Activated T-helper 1 cell treated with anti-CD3 and anti-CD28 coated beads, Interleukin-12 subunit alpha, Interleukin-12 subunit beta, Interleukin-2, Interleukin-4 antibody, amounts not matched to agents 30 ng/mL and 10 ng/mL and 1 ng/mL, durations not matched to agents 14 hours and 24 hours and 36 hours (primary cell): ENCODE measurements at regions not wholly inside any gene's neighbourhood (a gene's known extent, or its start where the extent isn't known, plus 50 kb on each side); places are given as distances from the start of the nearest gene placed in this dataset.

Experiments used
- DNase-seq: peaks from one replicate; pipeline ENCODE4 v3.0.0; 2021; ENCODE audit warnings: low spot score
- H3K27ac Mint-ChIP-seq: one replicate; pipeline ENCODE4 v1.8.0; 2021; ENCODE audit warnings: mild to moderate bottlenecking, mixed read lengths
- H3K27me3 Mint-ChIP-seq: one replicate; pipeline ENCODE4 v1.8.0; 2022; ENCODE audit warnings: mild to moderate bottlenecking, moderate library complexity, mixed read lengths; ENCODE audit not compliant: insufficient read depth
- H3K36me3 Mint-ChIP-seq: one replicate; pipeline ENCODE4 v1.8.0; 2021; ENCODE audit warnings: low read depth, mixed read lengths
- H3K4me1 Mint-ChIP-seq: one replicate; pipeline ENCODE4 v1.8.0; 2021; ENCODE audit warnings: low read depth, mixed read lengths
- H3K4me3 Mint-ChIP-seq: one replicate; pipeline ENCODE4 v1.8.0; 2021; ENCODE audit warnings: mild to moderate bottlenecking, moderate library complexity, mixed read lengths
- H3K9me3 Mint-ChIP-seq: one replicate; pipeline ENCODE4 v1.8.0; 2021; ENCODE audit warnings: mixed read lengths
- intact Hi-C: fragments of 100-400 bp; cut with micrococcal nuclease; formaldehyde crosslinking; loops from one replicate; pipeline ENCODE4 v1.15.1; 2024

- no peak for DNase-seq
- Mint-ChIP-seq H3K27ac (no peak overlapping the region), H3K4me3 (no peak overlapping the region), H3K27me3 (peaks cover 2% of the 10 kb centered on the region), H3K36me3 (no peaks in the 10 kb centered on the region), H3K9me3 (peaks cover 6% of the 10 kb centered on the region), H3K4me1 (no peaks in the 10 kb centered on the region)
- intact Hi-C loops, result no loop called here
Observed at GRCh38 chr20:63058696-63059335, 52.1 kb upstream of the BHLHE23 start.

GRCh38 chr20:63057171-63058117 is 50.7 kb upstream of the BHLHE23 start:
- no peaks in the 10 kb centered on the region for H3K27me3 Mint-ChIP-seq
- no peak for DNase-seq
- H3K36me3 Mint-ChIP-seq, result no peaks in the 10 kb centered on the region
- H3K27ac Mint-ChIP-seq, result no peak overlapping the region
- H3K4me1 Mint-ChIP-seq, result no peaks in the 10 kb centered on the region
- H3K4me3 Mint-ChIP-seq, result no peak overlapping the region
- H3K9me3 Mint-ChIP-seq, result peaks cover 6% of the 10 kb centered on the region
- intact Hi-C loops, result no loop called here

DNA sequence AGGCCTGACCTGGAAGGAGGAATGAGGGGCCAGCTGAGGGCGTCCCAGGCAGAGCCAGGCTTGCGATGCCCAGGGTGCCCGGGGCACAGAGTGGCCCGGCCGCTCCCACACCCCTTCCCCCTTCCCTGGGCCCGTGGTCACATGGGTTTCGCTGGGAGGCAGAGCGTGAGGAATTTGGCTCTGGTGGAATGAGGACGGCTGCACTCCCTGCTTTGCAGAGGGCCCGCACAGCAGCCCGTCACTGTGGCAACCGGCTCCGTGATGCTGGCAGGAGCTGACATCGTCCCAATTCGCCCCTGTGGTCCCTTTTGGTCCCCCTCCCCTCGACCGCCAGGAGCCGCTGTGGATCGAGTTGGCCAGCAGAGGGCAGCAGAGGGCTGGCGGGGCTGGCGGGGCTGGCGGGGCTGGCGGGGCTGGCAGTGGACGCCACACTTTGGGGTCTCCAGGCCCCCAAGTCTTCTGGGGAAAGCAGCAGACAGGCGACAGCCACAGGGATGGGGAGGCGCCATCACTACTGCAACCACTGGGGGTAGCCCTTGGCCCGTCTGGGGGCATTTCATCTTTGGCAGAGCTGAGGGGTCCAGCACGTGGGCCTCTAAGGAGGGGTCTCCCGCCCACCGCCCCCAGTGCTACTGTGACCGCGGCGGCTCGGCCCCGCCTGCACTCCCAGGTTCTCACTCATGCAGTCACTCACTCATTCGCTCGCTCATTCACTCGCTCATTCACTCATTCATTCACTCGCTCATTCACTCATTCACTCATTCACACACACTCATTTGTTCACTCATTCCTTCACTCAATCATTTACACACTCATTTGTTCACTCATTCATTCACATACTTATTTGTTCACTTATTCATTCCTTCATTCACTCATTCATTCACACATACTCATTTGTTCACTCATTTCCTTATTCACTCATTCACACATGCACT is 49.7 kb upstream of the BHLHE23 start:
- Mint-ChIP-seq H3K4me3 (no peak overlapping the region), H3K4me1 (no peaks in the 10 kb centered on the region), H3K36me3 (no peaks in the 10 kb centered on the region), H3K27me3 (no peaks in the 10 kb centered on the region), H3K27ac (no peak overlapping the region), H3K9me3 (peaks cover 5% of the 10 kb centered on the region)
- peak; percentile 8 for DNase-seq
- intact Hi-C loops, result no loop called here
